ENCODE measurements at regions not wholly inside any gene's neighbourhood (a gene's known extent, or its start where the extent isn't known, plus 50 kb on each side); places are given as distances from the start of the nearest gene placed in this dataset.

- Histone ChIP-seq H3K36me3 (ENCODE audit: control insufficient read depth, insufficient read depth, low read length) (no peaks in the 10 kb centered on the region), H3K4me2 (ENCODE audit: extremely low read depth, insufficient read depth, low read length) (no peak overlapping the region), H3K79me2 (ENCODE audit: control insufficient read depth, insufficient read depth, low read length) (no peaks in the 10 kb centered on the region), H3K27ac (ENCODE audit: insufficient read depth, low read length) (no peak overlapping the region), H2AFZ (ENCODE audit: low read length) (no peak overlapping the region), H3K4me1 (ENCODE audit: control insufficient read depth, extremely low read depth, insufficient read depth, low read length) (no peaks in the 10 kb centered on the region), H3K4me3 (replicated peaks in 1 of 4; ENCODE audit: control extremely low read depth in 1 of 4, insufficient read depth in 1 of 4, low read depth in 3 of 4, low read length in 4 of 4) (no peak overlapping the region), H3K9ac (ENCODE audit: insufficient read depth, low read length) (no peak overlapping the region), H3K9me3 (ENCODE audit: control insufficient read depth, insufficient read depth, low read depth, low read length) (no peaks in the 10 kb centered on the region), H4K20me1 (ENCODE audit: control insufficient read depth, extremely low read depth, insufficient read depth, low read length) (no peaks in the 10 kb centered on the region), H3K27me3 (ENCODE audit: control insufficient read depth, insufficient read depth, low read length) (no peaks in the 10 kb centered on the region)
- no peak for TF ChIP-seq EZH2 (IDR thresholded peaks at IDR 0.05; ENCODE audit: low read length, missing control alignments)
- TF ChIP-seq, protein P1, sequence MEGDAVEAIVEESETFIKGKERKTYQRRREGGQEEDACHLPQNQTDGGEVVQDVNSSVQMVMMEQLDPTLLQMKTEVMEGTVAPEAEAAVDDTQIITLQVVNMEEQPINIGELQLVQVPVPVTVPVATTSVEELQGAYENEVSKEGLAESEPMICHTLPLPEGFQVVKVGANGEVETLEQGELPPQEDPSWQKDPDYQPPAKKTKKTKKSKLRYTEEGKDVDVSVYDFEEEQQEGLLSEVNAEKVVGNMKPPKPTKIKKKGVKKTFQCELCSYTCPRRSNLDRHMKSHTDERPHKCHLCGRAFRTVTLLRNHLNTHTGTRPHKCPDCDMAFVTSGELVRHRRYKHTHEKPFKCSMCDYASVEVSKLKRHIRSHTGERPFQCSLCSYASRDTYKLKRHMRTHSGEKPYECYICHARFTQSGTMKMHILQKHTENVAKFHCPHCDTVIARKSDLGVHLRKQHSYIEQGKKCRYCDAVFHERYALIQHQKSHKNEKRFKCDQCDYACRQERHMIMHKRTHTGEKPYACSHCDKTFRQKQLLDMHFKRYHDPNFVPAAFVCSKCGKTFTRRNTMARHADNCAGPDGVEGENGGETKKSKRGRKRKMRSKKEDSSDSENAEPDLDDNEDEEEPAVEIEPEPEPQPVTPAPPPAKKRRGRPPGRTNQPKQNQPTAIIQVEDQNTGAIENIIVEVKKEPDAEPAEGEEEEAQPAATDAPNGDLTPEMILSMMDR (conservative IDR thresholded peaks at IDR 0.05 in 1 of 2, IDR thresholded peaks at IDR 0.05 in 1 of 2; ENCODE audit: low read depth in 1 of 2, low read length in 2 of 2): peak; percentile 93 to 98
- DNase-seq (ENCODE audit: low read depth in 2 of 2): peak; percentile 45 to 86
Observed at GRCh38 chr17:27236717-27237315, 57.1 kb upstream of the WSB1 start.

DNA sequence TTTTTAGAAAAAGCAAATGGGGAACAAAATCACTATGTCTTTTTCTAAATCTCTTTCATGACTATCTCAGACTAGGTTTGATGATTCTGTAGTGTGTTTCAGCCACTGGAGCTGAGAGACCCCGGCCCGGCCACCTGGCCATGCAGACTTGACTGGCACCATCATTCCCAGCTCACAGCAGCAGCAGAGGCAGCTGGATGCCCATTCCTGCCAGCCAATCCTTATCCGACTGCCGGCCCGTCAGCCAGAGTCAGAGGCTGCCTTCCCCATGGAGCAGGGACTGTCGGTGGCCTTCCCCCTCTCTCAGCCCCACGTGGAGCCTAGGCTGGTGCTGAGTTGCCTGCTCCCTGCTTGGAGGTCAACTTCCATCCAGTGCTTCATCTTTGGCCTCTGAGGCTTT is 56.0 kb upstream of the WSB1 start:
- Histone ChIP-seq H3K27ac (ENCODE audit: insufficient read depth, low read length) (no peak overlapping the region), H3K9me3 (ENCODE audit: control insufficient read depth, insufficient read depth, low read depth, low read length) (no peaks in the 10 kb centered on the region), H2AFZ (ENCODE audit: low read length) (no peak overlapping the region), H3K4me3 (replicated peaks in 1 of 4; ENCODE audit: control extremely low read depth in 1 of 4, insufficient read depth in 1 of 4, low read depth in 3 of 4, low read length in 4 of 4) (no peak overlapping the region), H4K20me1 (ENCODE audit: control insufficient read depth, extremely low read depth, insufficient read depth, low read length) (no peaks in the 10 kb centered on the region), H3K9ac (ENCODE audit: insufficient read depth, low read length) (no peak overlapping the region), H3K4me2 (ENCODE audit: extremely low read depth, insufficient read depth, low read length) (no peak overlapping the region), H3K79me2 (ENCODE audit: control insufficient read depth, insufficient read depth, low read length) (no peaks in the 10 kb centered on the region), H3K4me1 (ENCODE audit: control insufficient read depth, extremely low read depth, insufficient read depth, low read length) (no peaks in the 10 kb centered on the region), H3K27me3 (ENCODE audit: control insufficient read depth, insufficient read depth, low read length) (no peaks in the 10 kb centered on the region), H3K36me3 (ENCODE audit: control insufficient read depth, insufficient read depth, low read length) (no peaks in the 10 kb centered on the region)
- no peak for TF ChIP-seq EZH2 (IDR thresholded peaks at IDR 0.05; ENCODE audit: low read length, missing control alignments)
- TF ChIP-seq, protein P1 (conservative IDR thresholded peaks at IDR 0.05 in 1 of 2, IDR thresholded peaks at IDR 0.05 in 1 of 2; ENCODE audit: low read depth in 1 of 2, low read length in 2 of 2): no peak
- DNase-seq (ENCODE audit: low read depth in 2 of 2): no peak

GRCh38 chr17:27239046-27239445 is 54.9 kb upstream of the WSB1 start:
- H3K36me3 ChIP-seq (ENCODE audit: control insufficient read depth, insufficient read depth, low read length): no peaks in the 10 kb centered on the region
- no peak overlapping the region for H3K9ac ChIP-seq (ENCODE audit: insufficient read depth, low read length)
- no peak for DNase-seq (ENCODE audit: low read depth in 2 of 2)
- no peak overlapping the region for H3K27ac ChIP-seq (ENCODE audit: insufficient read depth, low read length)
- H3K4me2 ChIP-seq (ENCODE audit: extremely low read depth, insufficient read depth, low read length): no peak overlapping the region
- H4K20me1 ChIP-seq (ENCODE audit: control insufficient read depth, extremely low read depth, insufficient read depth, low read length): no peaks in the 10 kb centered on the region
- H3K27me3 ChIP-seq (ENCODE audit: control insufficient read depth, insufficient read depth, low read length): no peaks in the 10 kb centered on the region
- no peak overlapping the region for H2AFZ ChIP-seq (ENCODE audit: low read length)
- TF ChIP-seq, protein P1 (conservative IDR thresholded peaks at IDR 0.05 in 1 of 2, IDR thresholded peaks at IDR 0.05 in 1 of 2; ENCODE audit: low read depth in 1 of 2, low read length in 2 of 2): no peak
- no peak for TF ChIP-seq EZH2 (IDR thresholded peaks at IDR 0.05; ENCODE audit: low read length, missing control alignments)
- no peaks in the 10 kb centered on the region for H3K9me3 ChIP-seq (ENCODE audit: control insufficient read depth, insufficient read depth, low read depth, low read length)
- no peaks in the 10 kb centered on the region for H3K4me1 ChIP-seq (ENCODE audit: control insufficient read depth, extremely low read depth, insufficient read depth, low read length)
- H3K4me3 ChIP-seq (replicated peaks in 1 of 4; ENCODE audit: control extremely low read depth in 1 of 4, insufficient read depth in 1 of 4, low read depth in 3 of 4, low read length in 4 of 4): no peak overlapping the region
- H3K79me2 ChIP-seq (ENCODE audit: control insufficient read depth, insufficient read depth, low read length): no peaks in the 10 kb centered on the region

Measured in fibroblast of lung (primary cell).